GM12875 (cell line): ENCODE measurements at regions not wholly inside any gene's neighbourhood (a gene's known extent, or its start where the extent isn't known, plus 50 kb on each side); places are given as distances from the start of the nearest gene placed in this dataset.

Source experiments
- H3K4me3 ChIP-seq: one replicate; pipeline ENCODE4 v1.5.1; 2011; ENCODE audit warnings: low read depth, low read length, control low read depth
- TF ChIP-seq, protein P1 (sequence below): IDR thresholded peaks from 2 replicates; pipeline ENCODE4 v1.5.1; 2011; ENCODE audit warnings: low read depth, mild to moderate bottlenecking, control low read depth, inconsistent platforms, low read length, moderate library complexity, borderline replicate concordance; ENCODE audit not compliant: insufficient read depth

DNA sequence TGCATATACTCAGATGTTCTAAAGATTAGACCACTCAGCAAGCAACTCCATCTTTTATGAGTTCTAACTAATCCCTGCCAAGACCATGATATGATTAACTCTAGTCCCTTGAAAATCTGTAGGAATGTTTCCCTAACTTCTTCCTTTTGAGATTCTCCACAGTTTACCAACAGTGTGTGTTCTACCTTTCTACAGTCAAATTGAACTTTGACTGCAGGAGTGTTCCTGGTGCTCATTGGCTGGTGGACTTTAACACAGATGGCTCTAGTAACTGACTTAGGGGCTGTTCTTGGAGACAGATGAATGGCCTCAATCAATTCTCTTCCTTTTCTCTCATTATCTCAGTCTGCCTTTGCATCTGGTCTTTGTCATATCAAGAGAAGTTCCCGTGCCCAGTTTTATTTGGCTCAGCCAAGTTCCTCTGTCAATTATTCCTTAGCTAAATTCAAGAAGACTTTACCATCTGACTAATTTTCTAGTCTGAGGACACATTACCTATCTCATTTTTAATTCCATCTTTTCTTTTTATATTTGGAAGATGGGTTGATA is 643.9 kb upstream of the CAMK1G start:
- H3K4me3 ChIP-seq = no peak overlapping the region
- TF ChIP-seq, protein P1, sequence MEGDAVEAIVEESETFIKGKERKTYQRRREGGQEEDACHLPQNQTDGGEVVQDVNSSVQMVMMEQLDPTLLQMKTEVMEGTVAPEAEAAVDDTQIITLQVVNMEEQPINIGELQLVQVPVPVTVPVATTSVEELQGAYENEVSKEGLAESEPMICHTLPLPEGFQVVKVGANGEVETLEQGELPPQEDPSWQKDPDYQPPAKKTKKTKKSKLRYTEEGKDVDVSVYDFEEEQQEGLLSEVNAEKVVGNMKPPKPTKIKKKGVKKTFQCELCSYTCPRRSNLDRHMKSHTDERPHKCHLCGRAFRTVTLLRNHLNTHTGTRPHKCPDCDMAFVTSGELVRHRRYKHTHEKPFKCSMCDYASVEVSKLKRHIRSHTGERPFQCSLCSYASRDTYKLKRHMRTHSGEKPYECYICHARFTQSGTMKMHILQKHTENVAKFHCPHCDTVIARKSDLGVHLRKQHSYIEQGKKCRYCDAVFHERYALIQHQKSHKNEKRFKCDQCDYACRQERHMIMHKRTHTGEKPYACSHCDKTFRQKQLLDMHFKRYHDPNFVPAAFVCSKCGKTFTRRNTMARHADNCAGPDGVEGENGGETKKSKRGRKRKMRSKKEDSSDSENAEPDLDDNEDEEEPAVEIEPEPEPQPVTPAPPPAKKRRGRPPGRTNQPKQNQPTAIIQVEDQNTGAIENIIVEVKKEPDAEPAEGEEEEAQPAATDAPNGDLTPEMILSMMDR = no peak

DNA sequence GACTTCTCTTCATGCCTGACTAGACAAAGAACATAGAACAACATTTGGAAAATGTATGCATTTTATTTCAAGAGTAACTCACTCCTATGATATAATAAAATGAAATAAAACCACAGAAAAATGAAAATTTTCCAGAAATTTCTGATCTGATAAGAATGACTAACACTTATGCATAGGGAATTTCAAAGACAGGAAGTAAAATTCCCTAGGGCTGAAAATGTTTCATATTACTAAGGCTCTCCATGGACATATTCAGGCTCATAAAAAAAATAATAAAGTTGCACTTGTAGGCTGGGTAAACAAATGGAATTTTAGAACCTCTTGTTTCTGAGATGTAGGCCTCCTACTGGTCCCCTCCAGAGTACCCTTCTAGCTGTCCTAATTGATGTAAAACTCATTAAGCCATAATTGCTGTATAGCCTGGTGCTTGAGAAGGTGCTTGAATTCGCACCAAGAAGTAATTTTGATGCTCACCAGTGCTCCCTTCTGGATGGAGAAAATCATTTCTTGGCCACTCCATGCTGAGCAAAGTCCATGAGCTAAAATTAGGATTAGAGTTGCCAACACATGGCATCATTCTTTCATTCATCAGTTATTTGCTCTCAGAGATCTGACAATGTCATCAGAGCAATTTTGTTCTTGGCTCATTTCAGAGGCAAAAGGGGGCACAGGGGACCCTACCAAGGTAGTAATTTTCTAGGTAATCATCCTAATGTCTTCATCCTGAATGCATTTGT is 641.0 kb upstream of the CAMK1G start:
- H3K4me3 ChIP-seq = no peak overlapping the region
- TF ChIP-seq, protein P1 = no peak

DNA sequence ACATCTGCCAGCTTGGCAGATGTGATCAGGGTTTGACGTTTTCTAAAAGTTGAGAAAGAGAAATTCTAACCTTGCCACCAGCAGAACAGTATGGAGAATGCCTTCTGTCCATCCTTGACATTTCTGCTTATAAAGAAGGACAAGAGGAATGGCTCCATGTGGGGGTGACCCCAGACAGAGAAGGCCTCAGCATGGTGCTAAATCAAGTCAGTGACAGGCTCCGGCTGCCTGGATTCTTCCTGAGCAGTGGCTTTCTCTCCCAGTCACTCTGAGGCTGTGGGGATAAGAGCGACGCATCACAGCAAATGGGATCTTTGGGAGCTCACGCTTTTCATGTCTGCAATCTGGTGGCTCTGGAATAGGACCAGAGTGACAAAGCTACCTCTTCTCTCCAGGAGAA is 640.2 kb upstream of the CAMK1G start:
- TF ChIP-seq, protein P1 = no peak
- no peak overlapping the region for H3K4me3 ChIP-seq

DNA sequence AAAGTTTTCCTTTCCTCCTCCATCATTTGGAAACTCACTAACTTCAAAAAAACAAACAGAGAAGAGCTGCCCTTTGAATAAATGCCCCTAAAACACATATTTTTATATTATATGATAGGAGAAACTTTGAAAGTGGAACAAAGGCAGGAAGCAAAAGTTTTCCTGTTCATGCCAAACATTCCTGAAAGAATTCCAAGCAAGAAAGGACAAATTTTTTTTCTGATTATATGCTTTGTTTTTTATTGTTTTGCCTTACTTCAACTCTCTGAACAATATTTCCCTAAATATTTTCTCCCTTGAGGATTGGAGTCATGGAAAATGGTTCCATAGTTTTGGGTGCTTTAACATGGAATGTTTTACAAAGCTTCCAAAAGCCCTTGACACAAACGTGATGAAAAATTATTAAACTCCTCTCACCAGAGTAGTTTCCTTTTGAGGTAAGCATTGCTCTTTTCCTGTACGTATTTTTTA is 638.5 kb upstream of the CAMK1G start:
- no peak overlapping the region for H3K4me3 ChIP-seq

DNA sequence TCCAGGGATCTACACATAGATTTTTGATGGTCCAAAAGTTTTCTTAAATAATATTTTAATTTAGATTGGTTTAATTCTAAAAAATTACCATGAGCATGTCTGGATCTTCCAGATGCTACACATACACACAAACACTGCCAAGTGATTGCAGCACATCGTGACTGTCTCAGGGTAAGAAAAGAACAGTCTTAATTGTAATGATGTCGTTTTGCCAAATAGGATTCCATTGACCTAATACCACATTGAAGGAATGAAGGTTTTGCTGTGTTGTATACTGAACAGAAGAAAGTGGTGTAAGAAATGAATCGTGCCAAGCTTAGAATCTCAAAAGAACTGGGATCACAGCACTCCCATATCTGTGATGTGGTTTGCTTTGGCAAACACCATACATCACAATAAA is 633.3 kb upstream of the CAMK1G start:
- TF ChIP-seq, protein P1 = no peak
- no peak overlapping the region for H3K4me3 ChIP-seq

More for the DNA sequence above, 638.5 kb upstream of the CAMK1G start:
- TF ChIP-seq, protein P1 = no peak

DNA sequence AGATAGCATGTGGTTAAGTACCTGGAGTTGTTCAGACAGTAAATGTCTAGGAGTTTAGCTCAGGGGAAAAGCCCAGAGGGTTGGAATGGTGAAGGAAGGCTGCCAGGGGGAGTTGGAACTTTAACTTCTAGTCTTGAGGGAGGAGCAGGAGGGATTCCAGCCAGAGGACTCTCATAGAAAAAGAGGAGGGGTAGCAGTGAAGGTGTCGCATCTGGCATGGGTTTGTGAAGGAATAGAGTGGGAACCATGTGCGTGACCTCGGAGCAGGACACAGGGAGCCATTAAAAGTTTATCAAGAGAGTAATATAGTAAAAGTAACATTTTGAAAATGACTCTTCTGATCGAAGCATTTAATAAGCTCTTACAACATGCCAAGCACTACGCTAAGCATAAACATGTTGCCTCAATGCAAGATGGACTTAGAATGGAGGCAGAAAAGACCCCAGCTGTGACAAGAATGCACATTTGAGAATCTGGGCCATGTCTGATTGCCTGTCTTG is 632.4 kb upstream of the CAMK1G start:
- TF ChIP-seq, protein P1 = no peak
- H3K4me3 ChIP-seq = no peak overlapping the region

DNA sequence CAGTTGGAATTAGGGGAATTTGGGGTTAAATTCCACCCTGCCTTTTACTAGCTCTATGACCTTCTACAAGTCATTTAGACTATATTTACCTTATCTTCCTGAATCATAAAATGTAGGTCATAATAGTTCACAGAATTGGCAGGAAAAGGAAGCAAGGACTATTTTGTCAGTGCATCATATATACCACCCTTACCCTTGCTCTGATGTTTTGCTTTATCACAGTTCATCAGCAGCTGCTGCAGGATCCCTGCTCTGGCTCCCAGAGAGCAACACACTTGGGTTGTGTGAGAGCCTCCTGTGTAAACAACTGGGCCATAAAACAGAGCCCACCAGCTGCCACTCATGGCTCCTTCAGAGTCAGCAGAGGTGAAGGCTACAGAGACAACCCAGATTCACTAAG is 631.6 kb upstream of the CAMK1G start:
- H3K4me3 ChIP-seq = no peak overlapping the region
- TF ChIP-seq, protein P1 = no peak
